ENCODE measurements at regions not wholly inside any gene's neighbourhood (a gene's known extent, or its start where the extent isn't known, plus 50 kb on each side); places are given as distances from the start of the nearest gene placed in this dataset.
"Not testable (repeated sequence)": the region's sequence is repeated elsewhere in the genome, so short reads cannot be mapped to it uniquely, and the experiment has no call there.

DNA sequence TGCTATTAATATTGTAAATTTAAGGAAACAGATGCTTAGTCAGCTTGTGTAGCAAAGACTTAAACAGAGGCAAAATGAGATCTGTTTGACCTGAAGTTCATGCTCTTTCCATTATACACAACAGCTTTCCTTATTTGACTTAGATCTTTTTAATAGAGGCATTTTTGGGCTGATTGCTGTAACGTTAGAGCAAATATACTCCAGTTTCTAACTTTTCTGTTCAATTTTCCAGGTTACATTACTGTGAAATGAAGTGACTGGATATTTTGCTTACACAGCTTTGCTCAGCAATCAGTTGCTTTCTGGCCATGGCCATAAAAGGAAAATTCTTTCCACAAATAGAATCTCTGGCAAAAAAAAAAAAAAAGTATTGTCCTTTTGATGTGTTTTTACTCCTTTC is 146.2 kb downstream of the PCDH7 start:
- Mint-ChIP-seq H3K4me3 (ENCODE audit: unreplicated experiment) (no peak overlapping the region), H3K36me3 (ENCODE audit: low read depth, unreplicated experiment) (no peaks in the 10 kb centered on the region), H3K27me3 (ENCODE audit: unreplicated experiment) (no peaks in the 10 kb centered on the region), H3K27ac (ENCODE audit: unreplicated experiment) (no peak overlapping the region), H3K4me1 (ENCODE audit: unreplicated experiment) (peaks cover 6% of the 10 kb centered on the region), H3K9me3 (ENCODE audit: unreplicated experiment) (no peaks in the 10 kb centered on the region)
- no peak for TF ChIP-seq CTCF (IDR thresholded peaks at IDR 0.05; ENCODE audit: unreplicated experiment)
- no peak for DNase-seq (ENCODE audit: low spot score)

DNA sequence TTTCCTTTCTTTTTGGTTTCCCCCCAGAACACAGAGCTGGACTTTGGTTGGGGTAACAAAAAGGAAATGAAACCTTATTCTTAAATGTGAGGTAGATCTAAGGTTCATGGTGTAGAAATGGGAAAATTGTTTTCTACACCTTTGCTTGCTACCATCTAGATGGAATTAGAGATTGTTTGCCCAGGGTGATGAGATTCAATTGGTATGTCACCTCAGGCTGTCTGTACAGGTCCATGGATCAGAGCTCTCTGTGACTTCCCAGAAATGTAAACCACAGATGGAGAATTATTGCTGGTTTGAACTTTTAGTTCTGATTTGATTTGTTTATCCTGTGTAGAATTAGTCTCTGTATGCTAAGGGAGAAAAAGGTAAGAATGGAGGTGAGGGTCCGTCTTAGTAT is 146.7 kb downstream of the PCDH7 start:
- Mint-ChIP-seq H3K4me3 (ENCODE audit: unreplicated experiment) (no peak overlapping the region), H3K9me3 (ENCODE audit: unreplicated experiment) (no peaks in the 10 kb centered on the region), H3K27me3 (ENCODE audit: unreplicated experiment) (no peaks in the 10 kb centered on the region), H3K27ac (ENCODE audit: unreplicated experiment) (no peak overlapping the region), H3K4me1 (ENCODE audit: unreplicated experiment) (peaks cover 6% of the 10 kb centered on the region), H3K36me3 (ENCODE audit: low read depth, unreplicated experiment) (no peaks in the 10 kb centered on the region)
- TF ChIP-seq CTCF (IDR thresholded peaks at IDR 0.05; ENCODE audit: unreplicated experiment): no peak
- no peak for DNase-seq (ENCODE audit: low spot score)

- TF ChIP-seq CTCF (IDR thresholded peaks at IDR 0.05; ENCODE audit: unreplicated experiment): no peak
- no peak for DNase-seq (ENCODE audit: low spot score)
- H3K4me3 Mint-ChIP-seq (ENCODE audit: unreplicated experiment): no peak overlapping the region
- no peaks in the 10 kb centered on the region for H3K36me3 Mint-ChIP-seq (ENCODE audit: low read depth, unreplicated experiment)
- H3K4me1 Mint-ChIP-seq (ENCODE audit: unreplicated experiment): peaks cover 6% of the 10 kb centered on the region
- no peaks in the 10 kb centered on the region for H3K27me3 Mint-ChIP-seq (ENCODE audit: unreplicated experiment)
- no peaks in the 10 kb centered on the region for H3K9me3 Mint-ChIP-seq (ENCODE audit: unreplicated experiment)
- no peak overlapping the region for H3K27ac Mint-ChIP-seq (ENCODE audit: unreplicated experiment)
These were observed 147.3 kb downstream of the PCDH7 start for GRCh38 chr4:30867427-30867826.

DNA sequence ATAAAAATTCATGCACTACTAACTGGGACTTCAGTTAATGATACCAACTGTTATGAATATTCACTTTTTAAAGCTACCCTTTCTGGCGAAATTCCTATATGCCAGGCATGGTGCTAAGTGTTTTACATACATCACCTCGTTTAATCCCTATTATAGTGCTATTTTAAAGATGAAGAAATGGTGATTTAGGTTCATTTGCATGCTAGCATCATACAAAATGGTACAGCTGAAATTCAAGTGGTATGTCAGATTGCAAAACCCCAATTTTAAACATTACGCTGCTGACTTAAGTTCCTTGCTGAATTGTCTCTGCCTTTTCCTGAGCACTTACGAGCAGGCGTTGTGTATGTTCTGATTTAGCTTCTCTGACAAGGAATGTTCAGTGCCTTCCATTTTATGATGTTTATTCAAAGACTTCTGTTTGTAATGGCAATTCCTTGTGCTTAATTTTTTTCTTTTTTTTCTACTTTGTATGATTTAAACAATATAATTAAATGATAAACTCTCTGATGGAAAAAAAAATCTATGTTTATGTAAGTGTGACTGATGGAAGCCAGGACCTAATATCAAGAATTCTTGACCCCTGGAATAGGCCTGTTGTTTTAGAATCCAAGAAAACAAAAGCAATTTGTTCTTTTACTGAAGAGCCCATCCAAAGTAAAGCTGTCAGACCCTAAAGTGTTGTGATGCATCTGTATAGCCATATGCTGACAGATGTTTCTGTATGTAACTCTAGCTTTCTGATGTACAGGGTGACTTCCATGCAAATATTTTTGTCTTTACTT is 148.1 kb downstream of the PCDH7 start:
- no peak overlapping the region for H3K4me3 Mint-ChIP-seq (ENCODE audit: unreplicated experiment)
- no peak for DNase-seq (ENCODE audit: low spot score)
- H3K9me3 Mint-ChIP-seq (ENCODE audit: unreplicated experiment): no peaks in the 10 kb centered on the region
- H3K36me3 Mint-ChIP-seq (ENCODE audit: low read depth, unreplicated experiment): no peaks in the 10 kb centered on the region
- H3K27me3 Mint-ChIP-seq (ENCODE audit: unreplicated experiment): no peaks in the 10 kb centered on the region
- H3K4me1 Mint-ChIP-seq (ENCODE audit: unreplicated experiment): peaks cover 6% of the 10 kb centered on the region
- TF ChIP-seq CTCF (IDR thresholded peaks at IDR 0.05; ENCODE audit: unreplicated experiment): no peak
- H3K27ac Mint-ChIP-seq (ENCODE audit: unreplicated experiment): no peak overlapping the region

- not testable (repeated sequence) for H3K27me3 Mint-ChIP-seq (ENCODE audit: unreplicated experiment); H3K9me3 Mint-ChIP-seq (ENCODE audit: unreplicated experiment); H3K4me3 Mint-ChIP-seq (ENCODE audit: unreplicated experiment); H3K36me3 Mint-ChIP-seq (ENCODE audit: low read depth, unreplicated experiment); H3K27ac Mint-ChIP-seq (ENCODE audit: unreplicated experiment); DNase-seq (ENCODE audit: low spot score); H3K4me1 Mint-ChIP-seq (ENCODE audit: unreplicated experiment)
These were observed 149.2 kb downstream of the PCDH7 start for GRCh38 chr4:30869387-30869786.

All from endothelial cell (in vitro differentiated cells).